ENCODE measurements at regions not wholly inside any gene's neighbourhood (a gene's known extent, or its start where the extent isn't known, plus 50 kb on each side); places are given as distances from the start of the nearest gene placed in this dataset.

GRCh38 chr5:87499478-87500410, 87.0 kb upstream of the CCNH start:
- DNase-seq: no peak

Measured in activated T-cell treated with anti-CD3 and anti-CD28 coated beads, Interleukin-2, amount 50 U/mL, for 48 hours (primary cell).